ENCODE measurements at regions not wholly inside any gene's neighbourhood (a gene's known extent, or its start where the extent isn't known, plus 50 kb on each side); places are given as distances from the start of the nearest gene placed in this dataset.

DNA sequence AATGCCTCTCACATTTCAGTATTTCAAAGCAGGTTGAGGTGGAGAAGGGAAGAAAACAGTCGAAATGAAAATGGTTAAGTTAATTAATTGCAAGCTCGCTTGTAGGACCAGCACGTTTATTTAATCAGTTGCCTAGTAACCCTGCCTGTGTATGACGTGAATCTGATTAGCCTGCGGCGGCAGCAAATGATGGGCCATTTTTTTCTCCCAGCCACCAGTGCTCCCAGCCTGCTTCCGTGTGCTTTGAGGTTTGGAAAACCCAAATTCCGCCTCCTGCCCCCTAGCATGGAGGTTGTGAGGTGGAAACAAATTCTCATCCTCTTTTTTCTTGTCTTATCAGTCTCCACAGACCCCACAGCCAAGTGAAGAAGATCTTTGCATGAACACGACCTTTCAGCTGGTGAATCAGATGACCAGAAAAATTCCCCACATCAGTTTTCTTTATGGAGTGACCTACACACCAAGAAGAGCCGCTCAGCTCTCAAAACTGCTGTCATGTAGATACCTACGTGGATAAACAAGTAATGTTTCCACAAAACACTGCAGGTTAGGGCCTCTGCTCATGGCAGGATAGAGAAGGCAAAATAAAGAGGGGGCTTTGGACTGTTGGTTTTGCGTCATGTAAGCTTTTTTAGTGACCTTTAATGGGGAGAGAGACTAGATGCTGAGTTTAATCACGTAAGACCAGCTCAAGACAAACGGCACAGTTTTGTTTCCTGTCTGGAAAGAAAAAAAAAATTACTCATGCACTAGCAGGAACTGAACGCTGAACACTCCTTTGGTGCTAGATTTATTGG is 572.9 kb upstream of the NOX3 start:
- Histone ChIP-seq H3K36me3 (no peaks in the 10 kb centered on the region), H3K27ac (no peak overlapping the region), H3K4me1 (ENCODE audit: low read depth) (no peaks in the 10 kb centered on the region), H3K27me3 (no peaks in the 10 kb centered on the region), H3K9me3 (ENCODE audit: low read depth) (no peaks in the 10 kb centered on the region), H3K4me3 (no peak overlapping the region)
- TF ChIP-seq, protein P1, sequence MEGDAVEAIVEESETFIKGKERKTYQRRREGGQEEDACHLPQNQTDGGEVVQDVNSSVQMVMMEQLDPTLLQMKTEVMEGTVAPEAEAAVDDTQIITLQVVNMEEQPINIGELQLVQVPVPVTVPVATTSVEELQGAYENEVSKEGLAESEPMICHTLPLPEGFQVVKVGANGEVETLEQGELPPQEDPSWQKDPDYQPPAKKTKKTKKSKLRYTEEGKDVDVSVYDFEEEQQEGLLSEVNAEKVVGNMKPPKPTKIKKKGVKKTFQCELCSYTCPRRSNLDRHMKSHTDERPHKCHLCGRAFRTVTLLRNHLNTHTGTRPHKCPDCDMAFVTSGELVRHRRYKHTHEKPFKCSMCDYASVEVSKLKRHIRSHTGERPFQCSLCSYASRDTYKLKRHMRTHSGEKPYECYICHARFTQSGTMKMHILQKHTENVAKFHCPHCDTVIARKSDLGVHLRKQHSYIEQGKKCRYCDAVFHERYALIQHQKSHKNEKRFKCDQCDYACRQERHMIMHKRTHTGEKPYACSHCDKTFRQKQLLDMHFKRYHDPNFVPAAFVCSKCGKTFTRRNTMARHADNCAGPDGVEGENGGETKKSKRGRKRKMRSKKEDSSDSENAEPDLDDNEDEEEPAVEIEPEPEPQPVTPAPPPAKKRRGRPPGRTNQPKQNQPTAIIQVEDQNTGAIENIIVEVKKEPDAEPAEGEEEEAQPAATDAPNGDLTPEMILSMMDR (IDR thresholded peaks at IDR 0.05; ENCODE audit: low read depth, low read length): no peak
- no peak for DNase-seq (ENCODE audit: low read depth in 1 of 2, low spot score in 1 of 2)

DNA sequence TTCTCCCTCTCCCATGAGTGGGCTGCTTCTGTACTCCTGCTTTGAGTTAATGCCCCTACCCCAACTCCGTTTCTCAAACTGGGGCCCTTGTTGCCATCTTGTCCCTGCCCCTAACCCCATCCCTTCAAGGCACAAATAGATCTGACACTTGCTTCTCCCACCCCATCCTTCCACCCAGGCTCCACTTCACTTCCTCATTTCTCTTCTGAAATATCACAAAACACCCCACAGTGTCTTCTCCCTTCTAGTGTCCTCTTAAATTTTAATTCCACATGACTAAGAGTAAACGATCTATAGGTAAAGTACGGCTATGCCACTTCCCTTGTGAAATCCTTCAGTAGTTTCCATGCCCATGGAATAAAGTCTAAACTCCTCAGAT is 571.6 kb upstream of the NOX3 start:
- TF ChIP-seq, protein P1 (IDR thresholded peaks at IDR 0.05; ENCODE audit: low read depth, low read length): no peak
- no peaks in the 10 kb centered on the region for H3K27me3 ChIP-seq
- H3K4me1 ChIP-seq (ENCODE audit: low read depth): no peaks in the 10 kb centered on the region
- no peaks in the 10 kb centered on the region for H3K9me3 ChIP-seq (ENCODE audit: low read depth)
- H3K27ac ChIP-seq: no peak overlapping the region
- H3K36me3 ChIP-seq: no peaks in the 10 kb centered on the region
- no peak for DNase-seq (ENCODE audit: low read depth in 1 of 2, low spot score in 1 of 2)
- no peak overlapping the region for H3K4me3 ChIP-seq

DNA sequence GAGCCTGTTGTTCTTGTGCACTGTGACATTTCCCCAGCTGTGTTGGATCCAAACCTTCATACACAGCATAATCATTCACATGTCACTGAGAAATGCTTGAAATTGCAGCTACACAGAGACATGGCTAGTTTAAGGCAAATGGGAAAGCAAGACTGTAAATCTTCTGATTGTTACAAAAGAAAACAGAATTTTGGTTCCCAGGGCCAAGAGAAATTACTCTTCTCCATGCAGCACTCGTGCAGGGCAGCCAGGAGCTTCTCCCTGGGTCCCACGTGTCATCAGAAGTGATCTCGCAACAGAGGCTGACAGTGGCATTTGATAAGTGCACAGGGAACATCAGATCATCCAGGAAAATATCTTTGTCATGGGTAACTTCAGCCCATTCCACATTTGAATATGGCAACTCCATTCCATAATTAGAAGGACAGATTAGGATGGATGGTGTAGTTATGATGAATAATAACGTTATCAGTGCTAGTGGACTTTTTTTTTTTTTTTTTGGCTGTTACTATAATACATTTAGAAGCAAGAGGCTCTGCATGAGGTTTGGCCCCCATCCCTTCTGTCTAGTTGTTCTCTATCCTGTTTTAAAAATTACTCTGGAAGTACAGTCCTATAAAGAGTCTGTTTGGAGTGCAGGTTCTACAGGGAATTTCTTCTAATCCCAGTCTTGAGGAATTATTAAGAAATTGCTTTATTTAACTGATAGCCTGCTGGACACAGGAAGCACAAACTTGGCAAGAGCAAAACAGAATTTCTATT is 571.0 kb upstream of the NOX3 start:
- no peaks in the 10 kb centered on the region for H3K4me1 ChIP-seq (ENCODE audit: low read depth)
- H3K27me3 ChIP-seq: no peaks in the 10 kb centered on the region
- H3K36me3 ChIP-seq: no peaks in the 10 kb centered on the region
- H3K27ac ChIP-seq: no peak overlapping the region
- no peak for DNase-seq (ENCODE audit: low read depth in 1 of 2, low spot score in 1 of 2)
- H3K4me3 ChIP-seq: no peak overlapping the region
- no peaks in the 10 kb centered on the region for H3K9me3 ChIP-seq (ENCODE audit: low read depth)
- TF ChIP-seq, protein P1 (IDR thresholded peaks at IDR 0.05; ENCODE audit: low read depth, low read length): no peak

DNA sequence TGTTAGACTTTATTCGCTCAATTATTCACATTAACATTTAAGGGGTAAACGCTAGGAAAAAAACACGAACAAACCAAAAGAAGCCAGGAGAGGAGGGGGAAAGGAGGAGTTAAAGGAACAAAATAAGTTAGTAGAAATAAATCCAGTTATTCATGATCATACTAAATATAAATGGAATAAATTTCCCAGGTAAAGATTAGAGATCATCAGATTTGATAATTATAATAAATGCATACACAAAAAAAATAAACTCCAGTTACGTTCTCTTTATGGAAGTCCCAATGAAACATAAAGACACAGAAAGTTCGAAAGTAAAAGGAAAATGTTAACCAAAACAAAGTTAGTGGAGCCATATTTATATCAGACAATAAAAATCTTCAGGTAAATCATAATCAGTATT is 568.7 kb upstream of the NOX3 start:
- H3K9me3 ChIP-seq (ENCODE audit: low read depth): no peaks in the 10 kb centered on the region
- DNase-seq (ENCODE audit: low read depth in 1 of 2, low spot score in 1 of 2): no peak
- H3K4me1 ChIP-seq (ENCODE audit: low read depth): no peaks in the 10 kb centered on the region
- TF ChIP-seq, protein P1 (IDR thresholded peaks at IDR 0.05; ENCODE audit: low read depth, low read length): no peak
- no peaks in the 10 kb centered on the region for H3K36me3 ChIP-seq
- no peak overlapping the region for H3K4me3 ChIP-seq
- H3K27ac ChIP-seq: no peak overlapping the region
- H3K27me3 ChIP-seq: no peaks in the 10 kb centered on the region

DNA sequence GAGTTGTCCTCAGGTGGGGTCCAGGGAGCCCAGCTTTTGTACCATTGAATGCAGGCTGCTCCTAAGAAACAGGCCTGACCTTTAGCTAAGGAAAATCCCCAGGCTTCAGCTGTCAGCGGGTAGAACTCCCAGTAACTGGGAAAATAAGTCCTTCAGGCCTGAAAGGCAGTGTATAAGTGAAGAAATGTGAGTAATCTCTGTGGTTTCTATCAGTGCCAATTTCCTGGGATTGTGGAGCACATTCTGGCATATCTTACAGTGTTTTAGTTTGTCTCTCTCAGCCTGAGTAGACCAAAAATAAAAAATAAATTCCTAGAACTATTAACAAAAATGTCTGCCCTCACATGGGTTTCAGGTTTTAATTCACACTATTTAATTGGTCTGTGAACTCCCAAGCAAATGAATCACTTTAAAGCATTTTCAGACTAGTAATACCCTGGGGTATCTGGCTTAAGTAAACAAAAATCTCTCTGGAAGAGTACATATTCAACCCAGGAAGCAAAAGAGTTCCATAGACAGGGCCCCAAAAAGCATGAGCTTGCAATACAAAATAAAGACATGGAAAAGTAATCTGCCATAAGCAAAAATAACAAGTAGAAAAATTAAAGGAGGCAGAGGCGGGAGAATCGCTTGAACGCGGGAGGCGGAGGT is 566.2 kb upstream of the NOX3 start:
- Histone ChIP-seq H3K4me3 (no peak overlapping the region), H3K9me3 (ENCODE audit: low read depth) (no peaks in the 10 kb centered on the region), H3K27me3 (no peaks in the 10 kb centered on the region), H3K36me3 (no peaks in the 10 kb centered on the region), H3K27ac (no peak overlapping the region), H3K4me1 (ENCODE audit: low read depth) (no peaks in the 10 kb centered on the region)
- DNase-seq (ENCODE audit: low read depth in 1 of 2, low spot score in 1 of 2): peak in 1 of 2 donors; percentile 79
- TF ChIP-seq, protein P1 (IDR thresholded peaks at IDR 0.05; ENCODE audit: low read depth, low read length): no peak
